Gastroesophageal sphincter (tissue), 4 donors: ENCODE measurements at regions not wholly inside any gene's neighbourhood (a gene's known extent, or its start where the extent isn't known, plus 50 kb on each side); places are given as distances from the start of the nearest gene placed in this dataset.

Experiments
- ATAC-seq: fragments of 150-250 bp; one replicate; pipeline ENCODE4 v1.9.1; 2016; ENCODE audit warnings: mild to moderate bottlenecking, moderate library complexity
- H3K27ac ChIP-seq, 4 donors: fragments of 200-600 bp; sonication (generic) in 3 of 4; 1 replicate in 3 of 4; 2 replicates in 1 of 4; pipeline ENCODE4 v1.5.1; 2016 to 2019
- H3K27me3 ChIP-seq: fragments of 200-600 bp; sonication (generic); one replicate; pipeline ENCODE4 v1.5.1; 2019
- H3K36me3 ChIP-seq, 2 donors: fragments of 200-600 bp; sonication (generic); one replicate each; pipeline ENCODE4 v1.5.1; 2019; ENCODE audit warnings: control low read depth in 1 of 2
- H3K4me1 ChIP-seq, 3 donors: fragments of 200-600 bp; sonication (generic); 1 replicate in 2 of 3; 2 replicates in 1 of 3; pipeline ENCODE4 v1.5.1; 2016 to 2019; ENCODE audit warnings: control low read depth in 2 of 3
- H3K4me3 ChIP-seq, 2 donors: fragments of 200-600 bp; sonication (generic); one replicate each; pipeline ENCODE4 v1.5.1; 2019; ENCODE audit warnings: mild to moderate bottlenecking in 1 of 2, moderate library complexity in 1 of 2
- H3K9me3 ChIP-seq, 3 donors: fragments of 200-600 bp; sonication (generic); one replicate each; pipeline ENCODE4 v1.5.1; 2017 to 2019; ENCODE audit warnings: control low read depth in 2 of 3
- EP300 ChIP-seq: sonication (generic); formaldehyde crosslinking; IDR thresholded peaks from one replicate; pipeline ENCODE4 v1.6.1; 2017; ENCODE audit warnings: antibody characterized with exemption, mild to moderate bottlenecking
- POLR2A ChIP-seq, 2 donors: fragments of 450-650 bp; IDR thresholded peaks; one replicate each; pipeline ENCODE4 v1.6.1; 2017; ENCODE audit warnings: antibody characterized with exemption in 2 of 2, mild to moderate bottlenecking in 2 of 2, moderate library complexity in 1 of 2
- POLR2AphosphoS5 ChIP-seq: sonication (generic); formaldehyde crosslinking; IDR thresholded peaks from one replicate; pipeline ENCODE4 v1.6.1; 2017; ENCODE audit warnings: antibody characterized with exemption
- WGBS, 2 donors: methylation state at CpG; one replicate each; pipeline ENCODE4 v1.1.5; 2018; ENCODE audit warnings: low coverage in 1 of 2; 5-methylcytosine and 5-hydroxymethylcytosine counted together
- TF ChIP-seq, protein P1 (sequence below), 4 experiments: fragments of 200-600 bp in 2 of 4; fragments of 450-650 bp in 2 of 4; sonication (generic) in 1 of 4; IDR thresholded peaks; one replicate each; pipeline ENCODE4 v1.5.1; 2017 to 2019; ENCODE audit warnings: antibody characterized with exemption in 4 of 4, mild to moderate bottlenecking in 2 of 4, moderate library complexity in 2 of 4

DNA sequence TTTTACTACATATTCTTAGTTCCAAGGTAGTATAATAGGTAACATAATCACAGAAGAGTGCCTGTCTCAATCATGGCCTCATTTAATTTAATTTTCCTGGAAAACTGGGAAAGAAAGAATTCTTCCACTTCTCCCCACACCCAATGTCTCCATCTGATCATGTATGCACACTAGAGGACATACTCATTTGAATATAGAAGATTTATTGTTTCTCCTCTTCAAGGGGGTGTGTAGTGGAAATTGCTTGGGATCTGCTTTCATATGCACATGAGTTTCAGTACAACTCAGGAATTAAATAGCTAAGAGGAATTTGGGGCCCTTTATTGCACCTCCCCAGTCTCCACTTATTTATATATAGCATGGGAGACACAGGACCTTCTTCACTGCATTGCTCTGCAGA is 285.1 kb downstream of the SH3GL2 start:
- no peaks in the 10 kb centered on the region for H3K36me3 ChIP-seq
- H3K4me1 ChIP-seq, result no peaks in the 10 kb centered on the region
- H3K4me3 ChIP-seq, result no peak overlapping the region
- H3K27ac ChIP-seq, result no peak overlapping the region
- no peak for ATAC-seq
- H3K9me3 ChIP-seq, result no peaks in the 10 kb centered on the region
- H3K27me3 ChIP-seq, result no peaks in the 10 kb centered on the region
- TF ChIP-seq EP300 (no peak), POLR2AphosphoS5 (no peak), POLR2A (IDR thresholded peaks at IDR 0.05) (no peak)
- TF ChIP-seq, protein P1, sequence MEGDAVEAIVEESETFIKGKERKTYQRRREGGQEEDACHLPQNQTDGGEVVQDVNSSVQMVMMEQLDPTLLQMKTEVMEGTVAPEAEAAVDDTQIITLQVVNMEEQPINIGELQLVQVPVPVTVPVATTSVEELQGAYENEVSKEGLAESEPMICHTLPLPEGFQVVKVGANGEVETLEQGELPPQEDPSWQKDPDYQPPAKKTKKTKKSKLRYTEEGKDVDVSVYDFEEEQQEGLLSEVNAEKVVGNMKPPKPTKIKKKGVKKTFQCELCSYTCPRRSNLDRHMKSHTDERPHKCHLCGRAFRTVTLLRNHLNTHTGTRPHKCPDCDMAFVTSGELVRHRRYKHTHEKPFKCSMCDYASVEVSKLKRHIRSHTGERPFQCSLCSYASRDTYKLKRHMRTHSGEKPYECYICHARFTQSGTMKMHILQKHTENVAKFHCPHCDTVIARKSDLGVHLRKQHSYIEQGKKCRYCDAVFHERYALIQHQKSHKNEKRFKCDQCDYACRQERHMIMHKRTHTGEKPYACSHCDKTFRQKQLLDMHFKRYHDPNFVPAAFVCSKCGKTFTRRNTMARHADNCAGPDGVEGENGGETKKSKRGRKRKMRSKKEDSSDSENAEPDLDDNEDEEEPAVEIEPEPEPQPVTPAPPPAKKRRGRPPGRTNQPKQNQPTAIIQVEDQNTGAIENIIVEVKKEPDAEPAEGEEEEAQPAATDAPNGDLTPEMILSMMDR (IDR thresholded peaks at IDR 0.05), result no peak

DNA sequence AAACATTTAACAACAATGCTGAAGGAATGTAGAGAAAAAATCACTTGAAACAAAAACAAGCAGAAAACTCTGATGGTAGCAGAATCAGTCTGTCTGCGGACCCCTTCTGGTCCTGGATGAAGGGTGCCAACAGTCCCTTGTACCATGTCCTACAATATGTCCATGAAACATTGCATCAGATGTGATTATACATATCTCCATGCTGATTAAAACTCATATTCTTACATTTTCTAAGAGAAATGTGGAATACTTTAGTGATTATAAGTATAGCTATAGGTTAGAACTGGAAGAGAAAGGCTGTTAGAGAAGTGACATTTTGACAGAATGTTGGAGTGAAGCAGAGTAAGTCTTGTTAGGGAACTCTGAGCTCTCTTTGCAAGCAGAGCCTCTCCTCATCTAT is 286.1 kb downstream of the SH3GL2 start:
- H3K4me3 ChIP-seq, result no peak overlapping the region
- H3K27me3 ChIP-seq, result no peaks in the 10 kb centered on the region
- 93 to 100% methylated on average over 1 of the region's 1 CpG for WGBS, 2 donors
- H3K27ac ChIP-seq, result no peak overlapping the region
- H3K36me3 ChIP-seq, result no peaks in the 10 kb centered on the region
- no peak for ATAC-seq
- TF ChIP-seq EP300 (no peak), POLR2AphosphoS5 (no peak), POLR2A (IDR thresholded peaks at IDR 0.05) (no peak)
- TF ChIP-seq, protein P1 (IDR thresholded peaks at IDR 0.05), result no peak
- peaks cover 0 to 7% (median 0%) of the 10 kb centered on the region in 3 donors for H3K4me1 ChIP-seq
- H3K9me3 ChIP-seq, result no peaks in the 10 kb centered on the region

DNA sequence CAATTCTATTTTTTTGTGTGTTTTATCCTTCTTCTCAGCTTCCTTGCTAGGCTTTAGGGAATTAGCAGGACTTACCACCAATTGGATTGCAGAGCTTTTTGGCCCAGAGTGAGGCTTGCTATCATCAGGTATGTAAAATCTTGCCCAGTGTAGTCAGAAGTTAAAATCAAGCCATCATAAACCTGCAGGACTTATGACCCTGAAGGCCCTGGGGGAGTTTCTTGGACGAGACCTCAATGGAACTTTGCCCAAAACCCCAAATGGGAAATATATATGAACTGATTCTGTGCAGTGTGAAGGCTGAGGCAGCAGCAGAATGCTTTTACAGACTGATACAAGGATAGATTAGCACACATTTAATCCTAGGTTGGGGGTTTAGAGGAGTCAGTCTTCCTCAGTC is 287.0 kb downstream of the SH3GL2 start:
- no peak for ATAC-seq
- Histone ChIP-seq H3K27ac (no peak overlapping the region), H3K27me3 (no peaks in the 10 kb centered on the region), H3K4me1 (peaks cover 0 to 15% (median 2%) of the 10 kb centered on the region in 3 donors), H3K36me3 (no peaks in the 10 kb centered on the region), H3K4me3 (no peak overlapping the region), H3K9me3 (no peaks in the 10 kb centered on the region)
- TF ChIP-seq POLR2AphosphoS5 (no peak), POLR2A (IDR thresholded peaks at IDR 0.05) (no peak), EP300 (no peak)
- TF ChIP-seq, protein P1 (IDR thresholded peaks at IDR 0.05), result no peak
- 57% methylated on average over 1 of the region's 1 CpG; no CpG with 5 or more reads in 1 of the 2 donors for WGBS, 2 donors

DNA sequence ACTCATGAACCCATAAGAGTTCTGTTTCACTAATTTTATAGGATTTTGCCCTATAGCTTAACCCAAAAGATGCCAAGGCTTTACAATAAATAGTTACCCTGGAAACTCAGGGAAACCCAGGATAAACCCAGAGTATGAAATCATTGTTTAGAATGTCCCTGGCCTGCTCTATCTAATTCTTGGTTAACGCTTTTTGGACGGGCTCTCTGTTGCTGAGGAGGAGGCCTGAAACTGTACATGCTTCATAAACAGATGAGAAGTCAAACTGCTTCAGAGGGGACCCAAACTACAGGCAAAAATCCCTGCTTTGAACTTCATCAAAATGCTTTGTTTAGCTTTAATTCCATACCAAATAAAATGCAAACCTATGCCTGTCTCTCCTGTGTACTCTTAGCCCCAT is 291.9 kb downstream of the SH3GL2 start:
- Histone ChIP-seq H3K9me3 (no peaks in the 10 kb centered on the region), H3K4me1 (peaks cover 0 to 18% (median 2%) of the 10 kb centered on the region in 3 donors), H3K4me3 (no peak overlapping the region), H3K27me3 (no peaks in the 10 kb centered on the region), H3K27ac (no peak overlapping the region), H3K36me3 (no peaks in the 10 kb centered on the region)
- ATAC-seq, result no peak
- TF ChIP-seq, protein P1 (IDR thresholded peaks at IDR 0.05), result no peak
- TF ChIP-seq EP300 (no peak), POLR2AphosphoS5 (no peak), POLR2A (IDR thresholded peaks at IDR 0.05) (no peak)
- WGBS, 2 donors, result 18% methylated on average over 2 of the region's 2 CpGs

DNA sequence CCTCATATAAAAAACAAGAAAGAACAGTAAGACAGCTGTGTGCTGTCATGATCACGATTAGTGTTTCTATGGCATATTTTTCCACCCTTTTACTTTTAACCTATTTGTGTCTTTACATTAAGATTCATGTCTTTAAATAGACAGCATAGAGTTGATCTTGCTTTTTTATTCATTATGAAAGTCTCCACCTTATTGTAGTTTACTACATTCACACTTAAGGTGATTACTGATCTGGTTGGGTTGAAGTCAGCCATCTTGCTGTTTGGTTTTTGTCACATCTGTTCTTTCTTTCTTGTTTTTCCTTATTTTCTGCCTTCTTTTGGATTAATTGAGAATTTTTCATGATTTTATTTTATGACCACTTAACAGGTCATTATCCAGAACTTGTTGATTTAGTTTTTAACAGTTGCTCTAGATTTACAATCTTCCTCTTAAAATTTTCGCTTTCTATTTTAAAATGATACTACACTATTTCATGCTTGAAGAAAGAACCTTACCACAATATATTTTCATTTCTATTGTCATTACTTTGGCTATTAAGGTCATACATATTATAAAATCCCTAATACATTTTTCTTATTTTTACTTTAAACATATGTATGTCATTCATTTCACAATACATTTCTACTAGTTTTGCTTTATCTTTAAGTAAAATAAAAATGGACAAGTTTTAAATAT is 292.5 kb downstream of the SH3GL2 start:
- no peaks in the 10 kb centered on the region for H3K27me3 ChIP-seq
- no peaks in the 10 kb centered on the region for H3K36me3 ChIP-seq
- 57 to 70% methylated on average over 2 of the region's 2 CpGs for WGBS, 2 donors
- no peak for ATAC-seq
- no peaks in the 10 kb centered on the region for H3K9me3 ChIP-seq
- TF ChIP-seq POLR2A (IDR thresholded peaks at IDR 0.05), result no peak
- TF ChIP-seq POLR2AphosphoS5, result no peak
- TF ChIP-seq, protein P1 (IDR thresholded peaks at IDR 0.05), result no peak
- TF ChIP-seq EP300, result no peak
- no peak overlapping the region for H3K27ac ChIP-seq
- H3K4me1 ChIP-seq, result peaks cover 0 to 18% (median 2%) of the 10 kb centered on the region in 3 donors
- no peak overlapping the region for H3K4me3 ChIP-seq
